ENCODE measurements at regions not wholly inside any gene's neighbourhood (a gene's known extent, or its start where the extent isn't known, plus 50 kb on each side); places are given as distances from the start of the nearest gene placed in this dataset.

DNA sequence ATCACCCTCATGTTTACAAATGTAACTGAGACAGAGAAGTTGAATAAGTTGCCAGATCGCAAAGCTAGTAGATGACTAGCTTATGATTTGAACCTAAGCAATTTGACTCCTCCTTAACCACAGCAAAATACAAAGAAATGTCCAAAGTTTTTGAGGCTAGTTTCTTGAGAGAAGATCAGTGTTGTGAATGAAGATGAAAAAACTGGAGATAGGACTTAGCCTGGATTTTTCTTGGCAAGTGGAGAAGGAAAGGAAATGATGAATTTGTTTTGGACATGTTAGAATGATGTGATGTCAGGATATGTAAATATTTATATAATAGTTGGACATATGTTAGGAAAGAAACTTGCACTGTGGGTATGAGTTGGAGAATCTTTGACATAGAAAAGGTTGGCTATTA is 149.8 kb downstream of the LSMEM1 start:
- no peak overlapping the region for H3K9ac ChIP-seq (ENCODE audit: insufficient read depth in 1 of 2, low read length in 2 of 2)
- TF ChIP-seq, protein P1, sequence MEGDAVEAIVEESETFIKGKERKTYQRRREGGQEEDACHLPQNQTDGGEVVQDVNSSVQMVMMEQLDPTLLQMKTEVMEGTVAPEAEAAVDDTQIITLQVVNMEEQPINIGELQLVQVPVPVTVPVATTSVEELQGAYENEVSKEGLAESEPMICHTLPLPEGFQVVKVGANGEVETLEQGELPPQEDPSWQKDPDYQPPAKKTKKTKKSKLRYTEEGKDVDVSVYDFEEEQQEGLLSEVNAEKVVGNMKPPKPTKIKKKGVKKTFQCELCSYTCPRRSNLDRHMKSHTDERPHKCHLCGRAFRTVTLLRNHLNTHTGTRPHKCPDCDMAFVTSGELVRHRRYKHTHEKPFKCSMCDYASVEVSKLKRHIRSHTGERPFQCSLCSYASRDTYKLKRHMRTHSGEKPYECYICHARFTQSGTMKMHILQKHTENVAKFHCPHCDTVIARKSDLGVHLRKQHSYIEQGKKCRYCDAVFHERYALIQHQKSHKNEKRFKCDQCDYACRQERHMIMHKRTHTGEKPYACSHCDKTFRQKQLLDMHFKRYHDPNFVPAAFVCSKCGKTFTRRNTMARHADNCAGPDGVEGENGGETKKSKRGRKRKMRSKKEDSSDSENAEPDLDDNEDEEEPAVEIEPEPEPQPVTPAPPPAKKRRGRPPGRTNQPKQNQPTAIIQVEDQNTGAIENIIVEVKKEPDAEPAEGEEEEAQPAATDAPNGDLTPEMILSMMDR (IDR thresholded peaks at IDR 0.05; ENCODE audit: control extremely low read depth, extremely low read depth) = no peak
- ATAC-seq (ENCODE audit: insufficient read depth, low FRiP score) (no peak), DNase-seq (peak in 2 of 3 donors; percentile 88 to 90)
- peaks cover 0 to 31% (median 3%) of the 10 kb centered on the region in 5 donors for H3K4me1 ChIP-seq (ENCODE audit: control insufficient read depth in 5 of 5, insufficient read depth in 5 of 5, low read length in 5 of 5)
- no peak overlapping the region for H3K4me3 ChIP-seq
- no peak overlapping the region for H3K27ac ChIP-seq (ENCODE audit: low read depth in 1 of 2, low read length in 1 of 2)
- no peaks in the 10 kb centered on the region for H3K9me3 ChIP-seq (ENCODE audit: control insufficient read depth in 4 of 4, insufficient read depth in 3 of 4, low read length in 3 of 4)
- 53 to 57% methylated on average over 1 of the region's 1 CpG for WGBS, 2 donors
- H3K36me3 ChIP-seq (ENCODE audit: control insufficient read depth in 4 of 4, insufficient read depth in 4 of 4, low read length in 4 of 4) = no peaks in the 10 kb centered on the region
- no peaks in the 10 kb centered on the region for H3K27me3 ChIP-seq (ENCODE audit: control insufficient read depth in 3 of 3, insufficient read depth in 3 of 3, low read length in 2 of 3)

DNA sequence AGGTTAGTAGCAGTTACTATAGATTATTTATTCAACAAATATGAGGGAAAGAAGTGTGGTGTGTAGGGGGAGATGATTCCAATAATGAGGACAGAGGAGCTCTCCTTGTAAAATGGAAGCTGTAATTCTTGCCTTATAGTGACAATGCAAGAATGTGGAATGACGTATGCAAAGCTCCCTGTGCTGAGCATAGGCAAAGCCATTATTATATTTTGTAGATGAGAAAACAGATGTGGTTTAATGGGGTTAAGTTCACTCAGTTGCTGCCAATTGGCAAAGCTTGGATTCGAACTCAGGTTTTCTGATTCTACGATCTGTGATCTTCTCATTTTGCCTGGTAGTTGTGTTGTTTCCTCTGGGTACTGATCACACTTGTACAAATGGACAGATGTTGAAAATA is 153.3 kb downstream of the LSMEM1 start:
- WGBS, 2 donors = 90 to 96% methylated on average over 3 of the region's 3 CpGs
- H3K9ac ChIP-seq (ENCODE audit: insufficient read depth in 1 of 2, low read length in 2 of 2) = no peak overlapping the region
- peaks cover 0 to 31% (median 3%) of the 10 kb centered on the region in 5 donors for H3K4me1 ChIP-seq (ENCODE audit: control insufficient read depth in 5 of 5, insufficient read depth in 5 of 5, low read length in 5 of 5)
- TF ChIP-seq, protein P1 (IDR thresholded peaks at IDR 0.05; ENCODE audit: control extremely low read depth, extremely low read depth) = no peak
- H3K36me3 ChIP-seq (ENCODE audit: control insufficient read depth in 4 of 4, insufficient read depth in 4 of 4, low read length in 4 of 4) = no peaks in the 10 kb centered on the region
- ATAC-seq (ENCODE audit: insufficient read depth, low FRiP score) (no peak), DNase-seq (no peak)
- no peak overlapping the region for H3K27ac ChIP-seq (ENCODE audit: low read depth in 1 of 2, low read length in 1 of 2)
- no peak overlapping the region for H3K4me3 ChIP-seq
- no peaks in the 10 kb centered on the region for H3K9me3 ChIP-seq (ENCODE audit: control insufficient read depth in 4 of 4, insufficient read depth in 3 of 4, low read length in 3 of 4)
- no peaks in the 10 kb centered on the region for H3K27me3 ChIP-seq (ENCODE audit: control insufficient read depth in 3 of 3, insufficient read depth in 3 of 3, low read length in 2 of 3)

DNA sequence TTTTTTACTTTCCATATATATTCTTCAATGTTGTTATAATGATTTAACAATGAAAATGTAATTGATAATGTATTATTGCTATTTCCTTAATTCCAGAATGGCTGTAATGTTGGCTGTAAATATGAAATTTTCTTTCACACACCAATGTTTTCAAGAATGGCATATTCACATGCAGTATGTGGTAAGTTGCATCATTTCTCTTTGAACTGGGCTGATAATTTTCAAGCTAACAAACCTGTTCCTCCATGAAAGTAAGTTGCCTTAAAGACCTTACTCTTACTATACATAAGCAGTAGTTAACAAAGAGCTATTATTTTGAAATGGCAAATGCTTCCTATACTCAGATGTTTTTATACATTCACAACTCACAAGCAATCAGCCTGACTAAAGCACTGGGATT is 154.5 kb downstream of the TMEM168 start:
- no peaks in the 10 kb centered on the region for H3K27me3 ChIP-seq (ENCODE audit: control insufficient read depth in 3 of 3, insufficient read depth in 3 of 3, low read length in 2 of 3)
- no peak overlapping the region for H3K4me3 ChIP-seq
- DNase-seq (peak in 1 of 3 donors; percentile 17), ATAC-seq (ENCODE audit: insufficient read depth, low FRiP score) (no peak)
- TF ChIP-seq, protein P1 (IDR thresholded peaks at IDR 0.05; ENCODE audit: control extremely low read depth, extremely low read depth) = no peak
- H3K9ac ChIP-seq (ENCODE audit: insufficient read depth in 1 of 2, low read length in 2 of 2) = no peak overlapping the region
- H3K27ac ChIP-seq (ENCODE audit: low read depth in 1 of 2, low read length in 1 of 2) = no peak overlapping the region
- H3K9me3 ChIP-seq (ENCODE audit: control insufficient read depth in 4 of 4, insufficient read depth in 3 of 4, low read length in 3 of 4) = no peaks in the 10 kb centered on the region
- peaks cover 0 to 22% (median 3%) of the 10 kb centered on the region in 5 donors for H3K4me1 ChIP-seq (ENCODE audit: control insufficient read depth in 5 of 5, insufficient read depth in 5 of 5, low read length in 5 of 5)
- H3K36me3 ChIP-seq (ENCODE audit: control insufficient read depth in 4 of 4, insufficient read depth in 4 of 4, low read length in 4 of 4) = no peaks in the 10 kb centered on the region

DNA sequence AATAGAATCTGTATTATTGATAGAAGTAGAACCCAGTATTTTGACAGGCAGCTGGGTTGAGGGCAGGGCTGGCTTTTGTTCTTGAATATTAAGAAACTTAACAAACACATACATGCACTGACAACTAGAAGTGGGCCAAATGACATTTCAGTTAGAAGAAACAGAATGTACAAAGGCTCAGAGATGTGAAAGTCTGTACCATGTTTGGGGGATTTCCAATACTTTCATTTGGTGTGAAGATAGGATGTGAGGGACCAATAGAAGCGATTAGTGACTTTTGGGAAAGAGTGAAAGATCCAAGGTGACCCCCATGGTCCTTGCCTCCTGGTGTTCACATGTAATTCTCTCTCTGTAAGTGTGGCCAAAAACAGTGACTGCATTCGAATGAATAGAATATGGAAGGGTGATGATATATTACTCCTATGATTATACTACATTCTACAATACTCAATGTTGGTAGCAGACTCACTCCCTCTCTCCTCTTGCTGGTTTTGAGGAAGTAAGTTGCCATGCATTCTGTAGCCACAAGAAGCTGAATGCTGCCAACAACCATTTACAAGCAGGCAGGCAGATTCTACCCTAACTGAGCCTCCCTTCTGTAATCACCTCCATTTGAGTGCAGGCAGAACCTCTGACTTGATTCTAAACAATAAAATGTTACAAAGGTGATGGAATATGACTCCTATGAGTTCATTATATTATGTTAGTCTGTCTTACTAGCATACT is 151.4 kb downstream of the TMEM168 start:
- no peak overlapping the region for H3K4me3 ChIP-seq
- H3K36me3 ChIP-seq (ENCODE audit: control insufficient read depth in 4 of 4, insufficient read depth in 4 of 4, low read length in 4 of 4) = no peaks in the 10 kb centered on the region
- peaks cover 0 to 7% (median 2%) of the 10 kb centered on the region in 4 donors for H3K9me3 ChIP-seq (ENCODE audit: control insufficient read depth in 4 of 4, insufficient read depth in 3 of 4, low read length in 3 of 4)
- ATAC-seq (ENCODE audit: insufficient read depth, low FRiP score) (no peak), DNase-seq (no peak)
- WGBS, 2 donors = 77 to 82% methylated on average over 2 of the region's 2 CpGs
- H3K27me3 ChIP-seq (ENCODE audit: control insufficient read depth in 3 of 3, insufficient read depth in 3 of 3, low read length in 2 of 3) = no peaks in the 10 kb centered on the region
- H3K9ac ChIP-seq (ENCODE audit: insufficient read depth in 1 of 2, low read length in 2 of 2) = no peak overlapping the region
- TF ChIP-seq, protein P1 (IDR thresholded peaks at IDR 0.05; ENCODE audit: control extremely low read depth, extremely low read depth) = no peak
- H3K27ac ChIP-seq (ENCODE audit: low read depth in 1 of 2, low read length in 1 of 2) = no peak overlapping the region
- no peaks in the 10 kb centered on the region for H3K4me1 ChIP-seq (ENCODE audit: control insufficient read depth in 5 of 5, insufficient read depth in 5 of 5, low read length in 5 of 5)

All from lung (tissue), 11 donors.